Brain microvascular endothelial cell (primary cell): ENCODE measurements at regions not wholly inside any gene's neighbourhood (a gene's known extent, or its start where the extent isn't known, plus 50 kb on each side); places are given as distances from the start of the nearest gene placed in this dataset.

Experiments used
- DNase-seq: peaks from one replicate; pipeline ENCODE4 v3.0.0-alpha.2; 2020
- H3K27ac ChIP-seq: fragments of 250-450 bp; sonication (Bioruptor Pico); 2 replicates; pipeline ENCODE4 v1.5.1; 2020; ENCODE audit warnings: mild to moderate bottlenecking, moderate library complexity
- H3K27me3 ChIP-seq: fragments of 250-450 bp; sonication (Bioruptor Pico); replicated peaks from 2 replicates; pipeline ENCODE4 v1.5.1; 2020; ENCODE audit warnings: mild to moderate bottlenecking
- H3K36me3 ChIP-seq: fragments of 250-450 bp; sonication (Bioruptor Pico); replicated peaks from 2 replicates; pipeline ENCODE4 v1.5.1; 2020; ENCODE audit warnings: mild to moderate bottlenecking
- H3K4me3 ChIP-seq: 2 replicates; pipeline ENCODE4 v1.5.1; 2011; ENCODE audit warnings: low read depth, mild to moderate bottlenecking, control low read depth, low read length, moderate library complexity
- in situ Hi-C: cut with HindIII; loops from 2 replicates; pipeline ENCODE4 v1.10.0; 2017; ENCODE audit warnings: low sequenced_read_pairs, low pct_ligation_motif_present
- TF ChIP-seq, protein P1 (sequence below): IDR thresholded peaks from 2 replicates; pipeline ENCODE4 v1.5.1; 2011; ENCODE audit warnings: low read depth, mild to moderate bottlenecking, moderate library complexity, low read length, control low read depth, inconsistent platforms; ENCODE audit errors: missing control alignments

GRCh38 chr2:155301221-155301620 is 602.7 kb downstream of the KCNJ3 start:
- H3K27me3 ChIP-seq, result no peaks in the 10 kb centered on the region
- DNase-seq, result no peak
- H3K36me3 ChIP-seq, result no peaks in the 10 kb centered on the region
- no peak overlapping the region for H3K4me3 ChIP-seq
- no peak overlapping the region for H3K27ac ChIP-seq
- TF ChIP-seq, protein P1, sequence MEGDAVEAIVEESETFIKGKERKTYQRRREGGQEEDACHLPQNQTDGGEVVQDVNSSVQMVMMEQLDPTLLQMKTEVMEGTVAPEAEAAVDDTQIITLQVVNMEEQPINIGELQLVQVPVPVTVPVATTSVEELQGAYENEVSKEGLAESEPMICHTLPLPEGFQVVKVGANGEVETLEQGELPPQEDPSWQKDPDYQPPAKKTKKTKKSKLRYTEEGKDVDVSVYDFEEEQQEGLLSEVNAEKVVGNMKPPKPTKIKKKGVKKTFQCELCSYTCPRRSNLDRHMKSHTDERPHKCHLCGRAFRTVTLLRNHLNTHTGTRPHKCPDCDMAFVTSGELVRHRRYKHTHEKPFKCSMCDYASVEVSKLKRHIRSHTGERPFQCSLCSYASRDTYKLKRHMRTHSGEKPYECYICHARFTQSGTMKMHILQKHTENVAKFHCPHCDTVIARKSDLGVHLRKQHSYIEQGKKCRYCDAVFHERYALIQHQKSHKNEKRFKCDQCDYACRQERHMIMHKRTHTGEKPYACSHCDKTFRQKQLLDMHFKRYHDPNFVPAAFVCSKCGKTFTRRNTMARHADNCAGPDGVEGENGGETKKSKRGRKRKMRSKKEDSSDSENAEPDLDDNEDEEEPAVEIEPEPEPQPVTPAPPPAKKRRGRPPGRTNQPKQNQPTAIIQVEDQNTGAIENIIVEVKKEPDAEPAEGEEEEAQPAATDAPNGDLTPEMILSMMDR, result no peak
- in situ Hi-C loops, result no loop called here

DNA sequence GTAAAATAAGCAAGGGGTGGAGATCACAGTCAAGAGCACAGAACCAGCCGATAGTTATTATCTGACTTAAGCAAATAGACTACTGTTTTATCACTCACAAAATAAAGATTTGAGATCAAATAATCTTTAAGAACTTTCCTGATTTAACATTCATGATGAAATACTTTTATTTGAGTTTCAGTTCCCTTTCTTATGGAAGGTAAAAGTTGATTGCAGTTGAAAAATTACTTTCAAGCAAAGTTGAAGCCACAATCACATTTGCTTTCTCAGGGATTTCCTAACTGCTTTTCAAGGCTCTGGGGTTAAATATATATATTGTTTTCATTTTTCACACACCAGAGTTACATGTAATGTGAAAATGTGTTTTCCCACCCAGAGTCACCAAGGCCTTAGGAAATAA is 599.5 kb downstream of the KCNJ3 start:
- in situ Hi-C loops, result no loop called here
- Histone ChIP-seq H3K27me3 (no peaks in the 10 kb centered on the region), H3K36me3 (no peaks in the 10 kb centered on the region), H3K27ac (no peak overlapping the region), H3K4me3 (no peak overlapping the region)
- TF ChIP-seq, protein P1, result no peak
- no peak for DNase-seq

DNA sequence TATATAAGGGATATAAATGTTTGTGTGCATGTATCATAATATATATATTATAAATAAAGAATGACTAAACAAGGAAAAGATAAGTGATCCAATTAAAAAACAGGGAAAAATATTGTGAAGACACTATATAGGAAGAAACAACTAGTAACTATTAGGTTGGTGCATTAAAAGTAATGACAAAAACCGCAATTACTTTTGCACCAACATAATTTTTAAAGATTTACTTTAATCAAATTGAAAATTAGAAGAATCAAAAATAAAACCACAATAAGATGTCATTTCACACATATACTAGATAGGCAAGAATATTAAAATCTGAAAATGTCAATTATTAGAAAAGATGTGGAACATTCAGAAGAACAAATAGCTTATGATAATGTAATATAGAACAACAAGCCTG is 595.9 kb downstream of the KCNJ3 start:
- H3K36me3 ChIP-seq, result no peaks in the 10 kb centered on the region
- H3K4me3 ChIP-seq, result no peak overlapping the region
- no peak for DNase-seq
- H3K27ac ChIP-seq, result no peak overlapping the region
- no peaks in the 10 kb centered on the region for H3K27me3 ChIP-seq
- TF ChIP-seq, protein P1, result no peak
- in situ Hi-C loops, result no loop called here

DNA sequence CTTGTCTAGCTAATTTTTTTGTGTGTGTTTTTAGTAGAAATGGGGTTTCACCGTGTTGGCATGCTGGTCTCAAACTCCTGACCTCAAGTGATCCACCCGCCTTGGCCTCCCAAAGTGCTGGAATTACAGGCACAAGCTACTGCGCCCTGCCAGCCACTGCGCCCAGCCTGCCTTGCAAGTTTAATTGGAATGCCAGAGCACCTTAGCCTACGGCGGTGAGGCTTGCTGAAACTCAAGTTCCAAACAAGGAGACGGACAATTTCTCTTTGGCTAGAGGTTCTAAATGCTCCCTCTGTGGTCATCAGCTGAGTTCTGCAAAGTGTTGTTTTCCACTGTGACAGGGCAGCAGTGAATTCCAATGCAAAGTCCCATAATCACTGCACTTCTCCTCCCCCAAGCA is 583.4 kb downstream of the KCNJ3 start:
- DNase-seq, result no peak
- Histone ChIP-seq H3K27me3 (no peaks in the 10 kb centered on the region), H3K4me3 (no peak overlapping the region), H3K36me3 (no peaks in the 10 kb centered on the region), H3K27ac (no peak overlapping the region)
- in situ Hi-C loops, result no loop called here
- TF ChIP-seq, protein P1, result no peak

- H3K27me3 ChIP-seq, result no peaks in the 10 kb centered on the region
- DNase-seq, result no peak
- H3K4me3 ChIP-seq, result no peak overlapping the region
- TF ChIP-seq, protein P1, result no peak
- in situ Hi-C loops, result no loop called here
- no peak overlapping the region for H3K27ac ChIP-seq
- no peaks in the 10 kb centered on the region for H3K36me3 ChIP-seq
Observed at GRCh38 chr2:155273323-155273722, 574.8 kb downstream of the KCNJ3 start.

DNA sequence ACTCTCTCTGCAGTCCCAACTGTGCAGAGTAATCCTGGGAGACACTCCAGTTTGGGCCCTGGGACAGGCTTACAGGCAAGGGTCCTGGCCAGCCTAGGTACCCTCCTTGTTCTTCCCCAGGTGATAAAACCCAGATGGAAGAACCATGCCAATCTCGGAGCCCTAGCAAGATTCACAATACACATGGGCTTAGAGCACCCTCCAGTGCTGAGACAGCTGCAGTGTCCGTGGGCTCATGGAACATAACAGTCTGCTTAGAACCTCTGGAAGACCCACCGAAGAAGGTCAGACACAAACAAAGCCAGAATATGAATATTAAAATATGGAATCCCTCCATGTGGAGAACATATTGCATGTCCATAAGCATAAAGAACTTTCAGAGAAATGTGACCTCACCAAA is 568.1 kb downstream of the KCNJ3 start:
- TF ChIP-seq, protein P1, result no peak
- in situ Hi-C loops, result no loop called here
- no peak for DNase-seq
- no peaks in the 10 kb centered on the region for H3K36me3 ChIP-seq
- H3K4me3 ChIP-seq, result no peak overlapping the region
- no peaks in the 10 kb centered on the region for H3K27me3 ChIP-seq
- no peak overlapping the region for H3K27ac ChIP-seq
